ENCODE measurements at regions not wholly inside any gene's neighbourhood (a gene's known extent, or its start where the extent isn't known, plus 50 kb on each side); places are given as distances from the start of the nearest gene placed in this dataset.

DNA sequence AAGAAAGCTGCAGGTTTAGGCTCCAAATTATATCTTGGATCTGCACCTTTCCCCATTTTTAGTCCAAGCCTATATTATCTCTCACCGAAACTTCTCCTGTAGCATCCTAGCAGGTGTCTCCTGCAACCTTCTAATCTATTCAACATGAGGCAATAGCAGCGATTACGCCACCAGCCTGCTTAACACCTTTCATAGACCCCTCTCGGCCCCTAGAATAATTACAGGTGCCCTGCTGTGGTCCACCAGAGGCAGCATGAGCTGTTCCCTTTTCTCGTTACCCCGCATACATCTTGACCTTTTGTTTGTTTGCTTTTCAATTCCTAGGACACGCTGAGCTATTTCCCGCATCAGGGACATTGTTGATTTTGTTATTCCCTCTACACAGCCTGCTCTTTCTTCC is 361.9 kb downstream of the CYRIA start:
- no peaks in the 10 kb centered on the region for H3K36me3 Mint-ChIP-seq
- H3K27ac Mint-ChIP-seq = no peak overlapping the region
- peaks cover 8% of the 10 kb centered on the region for H3K9me3 Mint-ChIP-seq
- TF ChIP-seq, protein P1, sequence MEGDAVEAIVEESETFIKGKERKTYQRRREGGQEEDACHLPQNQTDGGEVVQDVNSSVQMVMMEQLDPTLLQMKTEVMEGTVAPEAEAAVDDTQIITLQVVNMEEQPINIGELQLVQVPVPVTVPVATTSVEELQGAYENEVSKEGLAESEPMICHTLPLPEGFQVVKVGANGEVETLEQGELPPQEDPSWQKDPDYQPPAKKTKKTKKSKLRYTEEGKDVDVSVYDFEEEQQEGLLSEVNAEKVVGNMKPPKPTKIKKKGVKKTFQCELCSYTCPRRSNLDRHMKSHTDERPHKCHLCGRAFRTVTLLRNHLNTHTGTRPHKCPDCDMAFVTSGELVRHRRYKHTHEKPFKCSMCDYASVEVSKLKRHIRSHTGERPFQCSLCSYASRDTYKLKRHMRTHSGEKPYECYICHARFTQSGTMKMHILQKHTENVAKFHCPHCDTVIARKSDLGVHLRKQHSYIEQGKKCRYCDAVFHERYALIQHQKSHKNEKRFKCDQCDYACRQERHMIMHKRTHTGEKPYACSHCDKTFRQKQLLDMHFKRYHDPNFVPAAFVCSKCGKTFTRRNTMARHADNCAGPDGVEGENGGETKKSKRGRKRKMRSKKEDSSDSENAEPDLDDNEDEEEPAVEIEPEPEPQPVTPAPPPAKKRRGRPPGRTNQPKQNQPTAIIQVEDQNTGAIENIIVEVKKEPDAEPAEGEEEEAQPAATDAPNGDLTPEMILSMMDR (conservative IDR thresholded peaks at IDR 0.05) = no peak
- no peak overlapping the region for H3K4me3 Mint-ChIP-seq
- H3K4me1 Mint-ChIP-seq (ENCODE audit: unreplicated experiment) = peaks cover 17% of the 10 kb centered on the region
- peaks cover 15% of the 10 kb centered on the region for H3K27me3 Mint-ChIP-seq
- DNase-seq (ENCODE audit: extremely low spot score, unreplicated experiment) = no peak

DNA sequence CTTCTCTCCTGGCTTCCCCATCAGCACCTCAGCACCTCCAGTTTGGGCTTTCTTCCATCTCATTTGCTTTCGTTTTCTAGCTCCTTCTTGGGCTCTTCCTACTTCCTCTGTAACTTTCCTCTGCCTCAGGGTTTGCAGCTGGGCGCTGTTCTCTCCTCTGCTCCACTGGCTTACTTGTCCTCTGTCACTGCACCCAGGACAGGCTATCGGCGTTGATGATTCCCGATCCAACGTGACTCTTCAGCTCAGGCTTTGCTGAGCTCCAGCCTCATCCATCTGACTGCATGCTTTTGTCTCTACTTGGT is 362.4 kb downstream of the CYRIA start:
- TF ChIP-seq, protein P1 (conservative IDR thresholded peaks at IDR 0.05) = no peak
- H3K9me3 Mint-ChIP-seq = peaks cover 8% of the 10 kb centered on the region
- H3K27me3 Mint-ChIP-seq = peaks cover 15% of the 10 kb centered on the region
- peaks cover 17% of the 10 kb centered on the region for H3K4me1 Mint-ChIP-seq (ENCODE audit: unreplicated experiment)
- no peak overlapping the region for H3K27ac Mint-ChIP-seq
- no peaks in the 10 kb centered on the region for H3K36me3 Mint-ChIP-seq
- no peak for DNase-seq (ENCODE audit: extremely low spot score, unreplicated experiment)
- H3K4me3 Mint-ChIP-seq = no peak overlapping the region

DNA sequence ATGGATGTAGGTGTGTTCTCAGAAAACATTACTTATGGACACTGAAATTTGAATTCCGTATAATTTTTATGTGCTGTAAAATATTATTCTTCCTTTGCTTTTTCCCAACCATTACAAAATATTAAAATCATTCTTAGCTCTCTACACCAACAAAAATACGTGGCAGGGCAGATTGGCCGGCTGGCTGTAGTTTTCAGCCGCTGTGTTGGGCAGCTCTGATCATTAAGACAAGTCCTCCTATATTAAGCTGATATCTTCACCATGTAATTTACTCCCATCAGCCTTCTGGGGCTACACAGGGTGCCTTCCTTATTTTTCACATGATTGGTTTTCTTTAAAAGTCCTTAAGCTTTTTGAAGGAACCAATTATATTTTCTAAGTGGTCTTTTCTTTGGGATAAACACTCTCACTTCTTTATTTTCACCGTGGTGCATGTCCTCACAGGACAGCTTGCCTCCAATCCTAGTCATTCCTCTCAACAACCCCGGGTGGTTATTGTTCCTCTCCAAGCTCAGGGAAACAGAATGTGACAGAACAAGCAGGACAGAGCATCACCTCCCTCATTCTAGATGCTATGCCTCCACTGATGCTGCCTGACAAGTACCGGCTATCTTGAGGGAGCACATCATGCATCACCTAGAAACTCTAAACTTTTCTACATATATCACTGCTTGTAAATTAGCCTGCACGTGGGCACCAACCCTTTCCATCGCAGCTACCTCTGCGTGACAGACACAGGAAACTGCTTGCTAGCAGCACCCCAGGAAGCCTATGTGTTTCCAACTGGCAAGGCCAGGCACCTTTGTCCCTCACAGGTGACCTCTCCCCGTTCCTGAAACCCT is 362.3 kb downstream of the MYCN start:
- H3K4me3 Mint-ChIP-seq = no peak overlapping the region
- H3K36me3 Mint-ChIP-seq = no peaks in the 10 kb centered on the region
- DNase-seq (ENCODE audit: extremely low spot score, unreplicated experiment) = no peak
- H3K9me3 Mint-ChIP-seq = peaks cover 8% of the 10 kb centered on the region
- peaks cover 17% of the 10 kb centered on the region for H3K4me1 Mint-ChIP-seq (ENCODE audit: unreplicated experiment)
- H3K27me3 Mint-ChIP-seq = peaks cover 15% of the 10 kb centered on the region
- TF ChIP-seq, protein P1 (conservative IDR thresholded peaks at IDR 0.05) = no peak
- H3K27ac Mint-ChIP-seq = no peak overlapping the region

DNA sequence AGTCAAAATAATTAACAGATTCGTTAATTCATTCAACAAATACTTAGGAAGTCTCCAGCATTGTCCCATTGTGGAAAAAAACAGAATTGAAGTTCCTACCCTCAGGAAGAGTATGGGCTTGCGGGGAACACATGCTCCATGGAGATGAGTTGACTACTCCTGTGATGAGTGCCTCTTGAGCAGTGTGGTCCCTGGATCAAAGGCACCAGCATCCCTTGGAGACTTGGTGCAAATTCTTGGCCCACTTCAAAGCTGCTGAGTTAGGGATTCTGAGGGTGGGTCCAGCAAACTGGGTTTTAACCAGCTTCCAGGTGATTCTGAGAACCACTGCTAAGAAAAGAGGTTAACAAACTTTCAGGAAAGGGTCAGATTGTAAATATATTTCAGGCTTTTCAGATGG is 361.6 kb downstream of the MYCN start:
- no peaks in the 10 kb centered on the region for H3K36me3 Mint-ChIP-seq
- peaks cover 8% of the 10 kb centered on the region for H3K9me3 Mint-ChIP-seq
- peaks cover 15% of the 10 kb centered on the region for H3K27me3 Mint-ChIP-seq
- H3K27ac Mint-ChIP-seq = no peak overlapping the region
- no peak for DNase-seq (ENCODE audit: extremely low spot score, unreplicated experiment)
- TF ChIP-seq, protein P1 (conservative IDR thresholded peaks at IDR 0.05) = no peak
- peaks cover 17% of the 10 kb centered on the region for H3K4me1 Mint-ChIP-seq (ENCODE audit: unreplicated experiment)
- H3K4me3 Mint-ChIP-seq = no peak overlapping the region

DNA sequence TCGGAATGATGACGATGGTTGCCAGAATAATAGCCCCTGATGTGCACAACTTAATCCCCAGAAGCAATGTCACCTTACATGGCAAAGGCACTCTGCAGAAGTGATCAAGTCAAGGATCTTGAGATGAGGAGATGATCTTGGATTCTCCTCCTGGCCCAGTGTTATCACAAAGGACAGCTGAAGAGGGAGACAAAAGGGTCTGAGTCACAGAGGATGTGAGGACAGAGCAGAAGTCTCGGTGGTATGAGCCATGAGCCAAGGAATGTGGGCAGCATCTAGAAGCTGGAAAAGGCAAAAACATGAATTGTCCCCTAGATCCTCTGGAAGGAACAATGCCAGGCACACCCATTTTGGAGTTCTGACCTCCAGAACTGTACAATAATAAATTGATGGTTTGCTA is 358.5 kb downstream of the MYCN start:
- TF ChIP-seq, protein P1 (conservative IDR thresholded peaks at IDR 0.05) = no peak
- H3K36me3 Mint-ChIP-seq = no peaks in the 10 kb centered on the region
- peaks cover 13% of the 10 kb centered on the region for H3K27me3 Mint-ChIP-seq
- DNase-seq (ENCODE audit: extremely low spot score, unreplicated experiment) = no peak
- no peak overlapping the region for H3K27ac Mint-ChIP-seq
- H3K9me3 Mint-ChIP-seq = peaks cover 16% of the 10 kb centered on the region
- H3K4me1 Mint-ChIP-seq (ENCODE audit: unreplicated experiment) = peaks cover 13% of the 10 kb centered on the region
- no peak overlapping the region for H3K4me3 Mint-ChIP-seq

Data from type B pancreatic cell (in vitro differentiated cells).